IMR-90 (cell line): ENCODE measurements at regions not wholly inside any gene's neighbourhood (a gene's known extent, or its start where the extent isn't known, plus 50 kb on each side); places are given as distances from the start of the nearest gene placed in this dataset.

Source experiments
- ATAC-seq: fragments of 200-7000 bp; cut with Tn5 transposase; 2 replicates; pipeline ENCODE4 v1.9.1; 2020; ENCODE audit warnings: low read depth, mild to moderate bottlenecking, moderate library complexity
- BruUV-seq: library from RNA; stranded (reverse); fragments of 400-500 nt; replicated peaks from 2 replicates; lab custom pipeline; 2021; lab: Mats Ljungman, UMichigan
- CTCF ChIA-PET: fragments of 300-600 bp; formaldehyde crosslinking; extraction: SDS; loops from one replicate; lab custom pipeline; 2021; ENCODE audit warnings: antibody characterized with exemption; lab: Yijun Ruan, JAX
- POLR2A ChIA-PET: fragments of 300-600 bp; sonication (Branson Sonifier 250); formaldehyde crosslinking; loops from one replicate; lab custom pipeline; 2022; ENCODE audit warnings: antibody characterized with exemption; ENCODE audit not compliant: unreplicated experiment; lab: Charles Lee
- DNase-seq: peaks from one replicate; pipeline ENCODE4 v3.0.0; 2013
- H2AFZ ChIP-seq: replicated peaks from 2 replicates; pipeline ENCODE3; 2013; ENCODE audit warnings: low read length, mild to moderate bottlenecking; ENCODE audit not compliant: poor library complexity
- H2AK5ac ChIP-seq: 2 replicates; pipeline ENCODE4 v1.6.1; 2013; ENCODE audit warnings: low read depth, low read length, inconsistent platforms
- H2AK9ac ChIP-seq: replicated peaks from 2 replicates; pipeline ENCODE3; 2013; ENCODE audit warnings: mild to moderate bottlenecking, low read depth, low read length, moderate library complexity; ENCODE audit not compliant: poor library complexity
- H2BK120ac ChIP-seq: 2 replicates; pipeline ENCODE4 v1.6.1; 2013; ENCODE audit warnings: low read depth, low read length, inconsistent platforms
- H2BK15ac ChIP-seq: 3 replicates; pipeline ENCODE4 v1.6.1; 2013; ENCODE audit warnings: low read depth, low read length, inconsistent platforms
- H2BK20ac ChIP-seq: 2 replicates; pipeline ENCODE4 v1.6.1; 2013; ENCODE audit warnings: low read depth, mild to moderate bottlenecking, inconsistent platforms, low read length, moderate library complexity
- H2BK5ac ChIP-seq: 2 replicates; pipeline ENCODE4 v1.6.1; 2013; ENCODE audit warnings: mild to moderate bottlenecking, low read depth, low read length, inconsistent platforms; ENCODE audit not compliant: poor library complexity, severe bottlenecking
- H3K14ac ChIP-seq: replicated peaks from 2 replicates; pipeline ENCODE4 v1.6.1; 2013; ENCODE audit warnings: low read depth, low read length, inconsistent platforms
- H3K18ac ChIP-seq: 2 replicates; pipeline ENCODE4 v1.6.1; 2013; ENCODE audit warnings: low read depth, low read length, control low read depth
- H3K23ac ChIP-seq: 2 replicates; pipeline ENCODE4 v1.6.1; 2013; ENCODE audit warnings: low read depth, low read length, inconsistent platforms
- H3K27ac ChIP-seq: 2 replicates; pipeline ENCODE4 v1.5.1; 2013; ENCODE audit warnings: mild to moderate bottlenecking, control low read depth, low read length; ENCODE audit not compliant: insufficient read depth
- H3K27me3 ChIP-seq: 2 replicates; pipeline ENCODE4 v1.6.1; 2013; ENCODE audit warnings: low read length; ENCODE audit not compliant: control insufficient read depth, insufficient read depth
- H3K36me3 ChIP-seq: 2 replicates; pipeline ENCODE4 v1.6.1; 2013; ENCODE audit warnings: low read length, mixed read lengths; ENCODE audit not compliant: control insufficient read depth, insufficient read depth
- H3K4ac ChIP-seq: 2 replicates; pipeline ENCODE4 v1.6.1; 2013; ENCODE audit warnings: low read depth, low read length, inconsistent platforms
- H3K4me1 ChIP-seq: 2 replicates; pipeline ENCODE4 v1.6.1; 2013; ENCODE audit warnings: low read length, mixed read lengths; ENCODE audit not compliant: control insufficient read depth, insufficient read depth
- H3K4me2 ChIP-seq: 2 replicates; pipeline ENCODE4 v1.6.1; 2013; ENCODE audit warnings: low read depth, mild to moderate bottlenecking, control low read depth, low read length, moderate library complexity
- H3K4me3 ChIP-seq: 2 replicates; pipeline ENCODE4 v1.5.1; 2013; ENCODE audit warnings: low read depth, mild to moderate bottlenecking, control low read depth, low read length, moderate library complexity; ENCODE audit not compliant: insufficient read depth
- H3K56ac ChIP-seq: 2 replicates; pipeline ENCODE4 v1.6.1; 2013; ENCODE audit warnings: low read length, inconsistent platforms; ENCODE audit not compliant: insufficient read depth; ENCODE audit errors: extremely low read depth
- H3K79me1 ChIP-seq, 2 experiments: 2 replicates each; pipeline ENCODE4 v1.6.1; 2013; ENCODE audit warnings: low read length in 2 of 2, inconsistent platforms in 1 of 2, low read depth in 1 of 2
- H3K9ac ChIP-seq: 2 replicates; pipeline ENCODE4 v1.6.1; 2013; ENCODE audit warnings: low read depth, low read length, control low read depth
- H3K9me1 ChIP-seq: 2 replicates; pipeline ENCODE4 v1.6.1; 2013; ENCODE audit warnings: low read length, inconsistent platforms; ENCODE audit not compliant: insufficient read depth
- H3K9me3 ChIP-seq: 2 replicates; pipeline ENCODE4 v1.6.1; 2013; ENCODE audit warnings: low read length; ENCODE audit not compliant: control insufficient read depth, insufficient read depth
- H4K20me1 ChIP-seq: 2 replicates; pipeline ENCODE4 v1.6.1; 2013; ENCODE audit warnings: low read length, inconsistent platforms; ENCODE audit not compliant: insufficient read depth
- H4K5ac ChIP-seq: 2 replicates; pipeline ENCODE4 v1.6.1; 2013; ENCODE audit warnings: mild to moderate bottlenecking, low read depth, low read length, control low read depth
- H4K8ac ChIP-seq, 2 experiments: 2 replicates each; pipeline ENCODE4 v1.6.1; 2013; ENCODE audit warnings: low read depth in 2 of 2, low read length in 2 of 2, control low read depth in 1 of 2, inconsistent platforms in 1 of 2
- H4K91ac ChIP-seq: 2 replicates; pipeline ENCODE4 v1.6.1; 2013; ENCODE audit warnings: low read depth, low read length, inconsistent platforms; ENCODE audit not compliant: insufficient read depth
- BHLHE40 ChIP-seq: fragments of 150-350 bp; IDR thresholded peaks from 2 replicates; pipeline ENCODE4 v1.6.1; 2016; ENCODE audit warnings: mild to moderate bottlenecking, low read depth, low read length
- CHD1 ChIP-seq: IDR thresholded peaks from 2 replicates; pipeline ENCODE4 v1.6.1; 2012; ENCODE audit warnings: low read depth, low read length, improper control_type of control experiment
- FOS ChIP-seq: fragments of 150-350 bp; IDR thresholded peaks from 2 replicates; pipeline ENCODE4 v1.6.1; 2016; ENCODE audit warnings: low read depth, low read length
- MAFK ChIP-seq: IDR thresholded peaks from 2 replicates; pipeline ENCODE4 v1.6.1; 2012; ENCODE audit warnings: low read depth, low read length, improper control_type of control experiment
- MXI1 ChIP-seq: IDR thresholded peaks from 2 replicates; pipeline ENCODE4 v1.6.1; 2012; ENCODE audit warnings: low read depth, mild to moderate bottlenecking, low read length, moderate library complexity, borderline replicate concordance
- NFE2L2 ChIP-seq: fragments of 150-350 bp; IDR thresholded peaks from 2 replicates; pipeline ENCODE4 v1.6.1; 2016; ENCODE audit warnings: low read depth, mild to moderate bottlenecking, low read length
- RFX5 ChIP-seq: IDR thresholded peaks from 2 replicates; pipeline ENCODE4 v1.8.0; 2012; ENCODE audit warnings: low read depth, mild to moderate bottlenecking, low read length, moderate library complexity
- dilution Hi-C: fragments of 300-500 bp; cut with HindIII; formaldehyde crosslinking; loops from one replicate; pipeline ENCODE4 v1.14.3; 2018; ENCODE audit warnings: low sequenced_read_pairs; ENCODE audit not compliant: unreplicated experiment
- in situ Hi-C: fragments of 300-500 bp; cut with MboI; formaldehyde crosslinking; loops from 3 replicates; pipeline ENCODE4 v1.14.3; 2019; ENCODE audit warnings: low sequenced_read_pairs, inconsistent platforms, mixed read lengths
- intact Hi-C: fragments of 100-400 bp; cut with micrococcal nuclease; formaldehyde crosslinking; loops from 2 replicates; pipeline ENCODE4 v1.10.0; 2022
- TF ChIP-seq, protein P1 (sequence below): conservative IDR thresholded peaks from 2 replicates; pipeline ENCODE4 v1.5.1; 2012; ENCODE audit warnings: mild to moderate bottlenecking, low read depth, low read length, improper control_type of control experiment
- TF ChIP-seq, protein P2 (sequence below): fragments of 150-350 bp; IDR thresholded peaks from 2 replicates; pipeline ENCODE4 v1.6.1; 2017; ENCODE audit warnings: mild to moderate bottlenecking, antibody characterized with exemption, low read length, low read depth

DNA sequence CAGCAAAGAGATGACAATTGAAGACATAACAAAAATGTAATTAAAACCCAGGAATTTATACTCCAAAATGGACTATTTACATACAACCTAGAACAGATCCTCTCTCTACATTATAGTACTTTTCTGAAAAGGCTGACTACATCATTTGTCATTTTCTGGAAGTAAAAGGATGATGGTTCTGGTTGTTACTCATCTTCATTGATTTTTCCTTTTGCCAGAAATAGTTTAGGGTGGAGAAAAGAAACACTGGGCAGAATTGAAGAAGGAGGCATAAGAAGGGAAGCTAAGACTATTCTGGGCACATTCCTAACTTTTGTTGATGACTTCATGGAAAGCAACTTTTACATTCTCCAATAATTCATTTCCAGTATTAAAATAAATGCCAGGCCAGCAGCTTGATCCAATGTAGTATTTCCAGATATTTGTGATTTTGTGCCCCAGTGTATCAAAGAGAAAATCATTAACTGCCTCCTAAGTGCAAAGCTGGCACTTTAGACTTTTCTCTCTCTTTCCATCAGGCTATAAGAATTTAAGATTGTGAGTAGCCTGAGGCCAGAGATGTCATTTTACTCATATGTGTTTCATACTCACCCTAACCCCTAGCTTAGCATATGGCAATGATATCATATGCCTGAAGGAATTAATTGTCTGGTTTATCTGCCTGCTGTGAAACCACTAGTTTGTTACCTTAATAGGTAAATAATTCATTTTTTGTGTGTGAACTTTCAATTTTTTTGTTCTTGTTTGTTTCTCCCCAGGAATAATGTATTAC is 369.5 kb upstream of the LYPLAL1 start:
- Histone ChIP-seq H3K36me3 (no peaks in the 10 kb centered on the region), H2BK15ac (no peak overlapping the region), H3K9ac (no peak overlapping the region), H2AFZ (no peak overlapping the region), H3K4ac (no peak overlapping the region), H2BK120ac (no peak overlapping the region), H2AK9ac (no peak overlapping the region), H4K20me1 (no peaks in the 10 kb centered on the region), H3K27ac (no peak overlapping the region), H4K5ac (no peak overlapping the region), H3K14ac (no peak overlapping the region), H3K9me1 (no peaks in the 10 kb centered on the region), H3K4me2 (no peak overlapping the region), H4K91ac (no peak overlapping the region), H3K18ac (no peak overlapping the region; the same call in 1 of the 2 replicates), H4K8ac (no peak overlapping the region), H3K23ac (no peak overlapping the region), H3K4me3 (no peak overlapping the region), H2AK5ac (no peak overlapping the region), H3K4me1 (no peaks in the 10 kb centered on the region), H2BK5ac (no peak overlapping the region), H2BK20ac (no peak overlapping the region), H3K79me1 (no peaks in the 10 kb centered on the region), H3K56ac (no peak overlapping the region), H3K27me3 (no peaks in the 10 kb centered on the region), H3K9me3 (no peaks in the 10 kb centered on the region)
- TF ChIP-seq CHD1 (no peak), RFX5 (no peak), MXI1 (no peak), BHLHE40 (no peak), FOS (no peak), MAFK (no peak), NFE2L2 (no peak)
- TF ChIP-seq, protein P1, sequence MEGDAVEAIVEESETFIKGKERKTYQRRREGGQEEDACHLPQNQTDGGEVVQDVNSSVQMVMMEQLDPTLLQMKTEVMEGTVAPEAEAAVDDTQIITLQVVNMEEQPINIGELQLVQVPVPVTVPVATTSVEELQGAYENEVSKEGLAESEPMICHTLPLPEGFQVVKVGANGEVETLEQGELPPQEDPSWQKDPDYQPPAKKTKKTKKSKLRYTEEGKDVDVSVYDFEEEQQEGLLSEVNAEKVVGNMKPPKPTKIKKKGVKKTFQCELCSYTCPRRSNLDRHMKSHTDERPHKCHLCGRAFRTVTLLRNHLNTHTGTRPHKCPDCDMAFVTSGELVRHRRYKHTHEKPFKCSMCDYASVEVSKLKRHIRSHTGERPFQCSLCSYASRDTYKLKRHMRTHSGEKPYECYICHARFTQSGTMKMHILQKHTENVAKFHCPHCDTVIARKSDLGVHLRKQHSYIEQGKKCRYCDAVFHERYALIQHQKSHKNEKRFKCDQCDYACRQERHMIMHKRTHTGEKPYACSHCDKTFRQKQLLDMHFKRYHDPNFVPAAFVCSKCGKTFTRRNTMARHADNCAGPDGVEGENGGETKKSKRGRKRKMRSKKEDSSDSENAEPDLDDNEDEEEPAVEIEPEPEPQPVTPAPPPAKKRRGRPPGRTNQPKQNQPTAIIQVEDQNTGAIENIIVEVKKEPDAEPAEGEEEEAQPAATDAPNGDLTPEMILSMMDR: no peak
- TF ChIP-seq, protein P2, sequence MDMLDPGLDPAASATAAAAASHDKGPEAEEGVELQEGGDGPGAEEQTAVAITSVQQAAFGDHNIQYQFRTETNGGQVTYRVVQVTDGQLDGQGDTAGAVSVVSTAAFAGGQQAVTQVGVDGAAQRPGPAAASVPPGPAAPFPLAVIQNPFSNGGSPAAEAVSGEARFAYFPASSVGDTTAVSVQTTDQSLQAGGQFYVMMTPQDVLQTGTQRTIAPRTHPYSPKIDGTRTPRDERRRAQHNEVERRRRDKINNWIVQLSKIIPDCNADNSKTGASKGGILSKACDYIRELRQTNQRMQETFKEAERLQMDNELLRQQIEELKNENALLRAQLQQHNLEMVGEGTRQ: no peak
- DNase-seq (peak; percentile 32), ATAC-seq (peak; percentile 21; the same call in 1 of the 2 replicates)
- CTCF ChIA-PET: no interaction called here
- POLR2A ChIA-PET: no interaction called here
- intact Hi-C loops: no loop called here
- no TSS peak for BruUV-seq
- in situ Hi-C loops: no loop called here
- dilution Hi-C loops: no loop called here
